ENCODE measurements at regions not wholly inside any gene's neighbourhood (a gene's known extent, or its start where the extent isn't known, plus 50 kb on each side); places are given as distances from the start of the nearest gene placed in this dataset.

DNA sequence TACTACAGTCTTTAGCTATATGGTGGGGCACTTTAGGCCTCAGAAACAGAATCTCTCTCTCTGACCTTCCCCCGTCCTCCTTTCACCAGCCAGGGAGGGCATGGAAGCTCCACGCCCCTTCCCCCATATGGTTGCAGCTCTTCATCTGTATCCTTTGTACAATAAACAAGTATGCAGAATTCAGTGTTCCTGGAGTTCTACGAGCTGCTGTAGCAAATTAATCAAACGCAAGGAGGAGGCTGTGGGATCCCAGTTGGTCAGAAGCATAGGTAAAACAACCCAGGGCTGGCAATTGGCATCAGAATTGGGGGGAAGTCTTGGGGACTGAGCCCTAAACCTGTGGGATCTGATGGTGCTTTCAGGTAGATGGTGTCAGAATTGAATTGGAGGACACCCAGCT, 163.7 kb upstream of the NLRP1 start:
- TF ChIP-seq, protein P1, sequence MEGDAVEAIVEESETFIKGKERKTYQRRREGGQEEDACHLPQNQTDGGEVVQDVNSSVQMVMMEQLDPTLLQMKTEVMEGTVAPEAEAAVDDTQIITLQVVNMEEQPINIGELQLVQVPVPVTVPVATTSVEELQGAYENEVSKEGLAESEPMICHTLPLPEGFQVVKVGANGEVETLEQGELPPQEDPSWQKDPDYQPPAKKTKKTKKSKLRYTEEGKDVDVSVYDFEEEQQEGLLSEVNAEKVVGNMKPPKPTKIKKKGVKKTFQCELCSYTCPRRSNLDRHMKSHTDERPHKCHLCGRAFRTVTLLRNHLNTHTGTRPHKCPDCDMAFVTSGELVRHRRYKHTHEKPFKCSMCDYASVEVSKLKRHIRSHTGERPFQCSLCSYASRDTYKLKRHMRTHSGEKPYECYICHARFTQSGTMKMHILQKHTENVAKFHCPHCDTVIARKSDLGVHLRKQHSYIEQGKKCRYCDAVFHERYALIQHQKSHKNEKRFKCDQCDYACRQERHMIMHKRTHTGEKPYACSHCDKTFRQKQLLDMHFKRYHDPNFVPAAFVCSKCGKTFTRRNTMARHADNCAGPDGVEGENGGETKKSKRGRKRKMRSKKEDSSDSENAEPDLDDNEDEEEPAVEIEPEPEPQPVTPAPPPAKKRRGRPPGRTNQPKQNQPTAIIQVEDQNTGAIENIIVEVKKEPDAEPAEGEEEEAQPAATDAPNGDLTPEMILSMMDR (IDR thresholded peaks at IDR 0.05 in 8 of 11, conservative IDR thresholded peaks at IDR 0.05 in 3 of 11) = no peak
- TF ChIP-seq POLR2A (IDR thresholded peaks at IDR 0.05) (no peak), POLR2AphosphoS5 (IDR thresholded peaks at IDR 0.05) (no peak)

All from spleen (tissue), 7 donors.